NB4 (cell line): ENCODE measurements at regions not wholly inside any gene's neighbourhood (a gene's known extent, or its start where the extent isn't known, plus 50 kb on each side); places are given as distances from the start of the nearest gene placed in this dataset.

Experiments
- DNase-seq: peaks from one replicate; pipeline ENCODE4 v3.0.0; 2010; ENCODE audit warnings: low read depth
- H3K4me3 ChIP-seq: one replicate; pipeline ENCODE4 v1.5.1; 2011; ENCODE audit warnings: mild to moderate bottlenecking, low read depth, low read length, moderate library complexity
- MYC ChIP-seq: IDR thresholded peaks from 2 replicates; pipeline ENCODE4 v1.6.1; 2011; ENCODE audit warnings: low read depth, low read length
- POLR2A ChIP-seq: IDR thresholded peaks from 2 replicates; pipeline ENCODE4 v1.6.1; 2011; ENCODE audit warnings: mild to moderate bottlenecking; ENCODE audit not compliant: insufficient read length; ENCODE audit errors: extremely low read depth
- TF ChIP-seq, protein P1 (sequence below): IDR thresholded peaks from one replicate; pipeline ENCODE4 v1.5.1; 2012; ENCODE audit warnings: low read depth, low read length
- TF ChIP-seq, protein P2 (sequence below): IDR thresholded peaks from 2 replicates; pipeline ENCODE4 v1.6.1; 2011; ENCODE audit warnings: low read depth, low read length

DNA sequence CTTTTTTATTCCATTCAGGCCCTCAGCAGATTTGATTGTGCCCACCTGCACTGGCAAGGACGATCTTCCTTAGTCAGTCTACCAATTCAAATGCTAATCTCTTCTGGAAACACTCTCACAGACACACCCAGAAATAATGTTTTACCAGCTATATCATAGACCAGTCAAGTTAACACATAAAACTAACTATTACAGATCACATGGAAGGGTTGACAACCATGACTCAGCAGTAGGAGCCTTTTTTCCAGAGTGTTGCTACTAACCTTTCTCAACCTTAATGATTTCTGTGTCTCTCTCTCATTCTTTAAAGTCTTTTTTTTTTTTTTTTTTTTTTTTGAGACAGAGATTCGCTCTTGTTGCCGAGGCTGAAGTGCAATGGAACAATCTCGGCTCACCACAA is 68.7 kb upstream of the KCNK12 start:
- no peak for DNase-seq
- no peak for TF ChIP-seq MYC
- TF ChIP-seq, protein P1, sequence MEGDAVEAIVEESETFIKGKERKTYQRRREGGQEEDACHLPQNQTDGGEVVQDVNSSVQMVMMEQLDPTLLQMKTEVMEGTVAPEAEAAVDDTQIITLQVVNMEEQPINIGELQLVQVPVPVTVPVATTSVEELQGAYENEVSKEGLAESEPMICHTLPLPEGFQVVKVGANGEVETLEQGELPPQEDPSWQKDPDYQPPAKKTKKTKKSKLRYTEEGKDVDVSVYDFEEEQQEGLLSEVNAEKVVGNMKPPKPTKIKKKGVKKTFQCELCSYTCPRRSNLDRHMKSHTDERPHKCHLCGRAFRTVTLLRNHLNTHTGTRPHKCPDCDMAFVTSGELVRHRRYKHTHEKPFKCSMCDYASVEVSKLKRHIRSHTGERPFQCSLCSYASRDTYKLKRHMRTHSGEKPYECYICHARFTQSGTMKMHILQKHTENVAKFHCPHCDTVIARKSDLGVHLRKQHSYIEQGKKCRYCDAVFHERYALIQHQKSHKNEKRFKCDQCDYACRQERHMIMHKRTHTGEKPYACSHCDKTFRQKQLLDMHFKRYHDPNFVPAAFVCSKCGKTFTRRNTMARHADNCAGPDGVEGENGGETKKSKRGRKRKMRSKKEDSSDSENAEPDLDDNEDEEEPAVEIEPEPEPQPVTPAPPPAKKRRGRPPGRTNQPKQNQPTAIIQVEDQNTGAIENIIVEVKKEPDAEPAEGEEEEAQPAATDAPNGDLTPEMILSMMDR: no peak
- TF ChIP-seq POLR2A: no peak
- TF ChIP-seq, protein P2, sequence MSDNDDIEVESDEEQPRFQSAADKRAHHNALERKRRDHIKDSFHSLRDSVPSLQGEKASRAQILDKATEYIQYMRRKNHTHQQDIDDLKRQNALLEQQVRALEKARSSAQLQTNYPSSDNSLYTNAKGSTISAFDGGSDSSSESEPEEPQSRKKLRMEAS: no peak
- H3K4me3 ChIP-seq: no peak overlapping the region

DNA sequence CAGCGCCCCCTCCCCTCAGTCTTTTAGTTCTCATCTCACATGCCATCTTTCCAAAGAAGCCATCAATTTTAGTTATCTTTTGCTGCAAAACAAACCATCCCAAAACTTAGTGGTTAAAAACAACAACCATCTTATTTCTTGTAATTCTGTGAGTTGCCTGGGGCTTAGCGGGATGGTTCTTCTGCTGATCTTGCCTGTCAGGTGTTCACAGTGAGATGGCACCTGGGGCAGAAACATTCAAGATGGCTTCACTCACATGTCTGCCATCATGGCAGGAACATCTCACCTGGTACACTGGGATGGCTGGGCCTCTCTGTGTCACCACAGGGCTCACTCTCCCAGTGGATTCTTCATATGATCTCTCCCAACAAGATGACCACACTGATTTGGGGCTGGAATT is 67.6 kb upstream of the KCNK12 start:
- TF ChIP-seq, protein P1: no peak
- no peak for TF ChIP-seq POLR2A
- TF ChIP-seq, protein P2: no peak
- no peak for TF ChIP-seq MYC

DNA sequence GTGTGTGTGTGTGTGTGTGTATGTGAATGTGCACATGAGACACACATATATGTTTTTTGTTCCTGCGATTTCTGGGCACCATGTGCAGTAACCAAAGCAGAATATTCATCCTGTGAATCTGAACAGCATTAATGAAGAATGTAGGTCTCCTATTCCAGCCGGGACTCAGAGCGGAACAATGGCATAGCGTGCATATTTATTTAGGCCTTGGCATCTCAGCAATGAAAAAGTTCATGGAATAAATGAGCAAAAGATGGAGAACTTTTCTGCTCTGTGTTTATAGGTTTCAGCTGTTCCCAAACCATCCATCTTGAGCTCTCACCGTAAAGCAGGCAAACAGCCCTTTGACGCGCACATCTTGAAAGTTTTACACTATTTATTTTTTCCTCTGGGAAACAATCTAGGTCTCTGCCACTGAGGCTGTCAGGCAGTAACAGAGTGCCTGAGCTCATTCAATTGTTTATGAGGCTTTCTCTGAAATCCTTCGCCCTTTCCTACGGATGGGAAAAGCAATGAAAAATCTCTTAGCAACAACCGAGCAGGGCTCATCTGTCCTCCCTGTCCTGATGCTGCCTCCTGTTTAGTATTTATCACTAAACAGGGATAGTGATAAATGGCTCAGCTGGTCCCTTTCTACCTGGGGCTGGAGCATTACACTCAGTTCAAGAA is 65.9 kb upstream of the KCNK12 start:
- no peak for DNase-seq
- TF ChIP-seq, protein P2: no peak
- TF ChIP-seq MYC (no peak), POLR2A (no peak)
- TF ChIP-seq, protein P1: no peak

More for the DNA sequence above, 67.6 kb upstream of the KCNK12 start:
- DNase-seq: no peak
- no peak overlapping the region for H3K4me3 ChIP-seq

DNA sequence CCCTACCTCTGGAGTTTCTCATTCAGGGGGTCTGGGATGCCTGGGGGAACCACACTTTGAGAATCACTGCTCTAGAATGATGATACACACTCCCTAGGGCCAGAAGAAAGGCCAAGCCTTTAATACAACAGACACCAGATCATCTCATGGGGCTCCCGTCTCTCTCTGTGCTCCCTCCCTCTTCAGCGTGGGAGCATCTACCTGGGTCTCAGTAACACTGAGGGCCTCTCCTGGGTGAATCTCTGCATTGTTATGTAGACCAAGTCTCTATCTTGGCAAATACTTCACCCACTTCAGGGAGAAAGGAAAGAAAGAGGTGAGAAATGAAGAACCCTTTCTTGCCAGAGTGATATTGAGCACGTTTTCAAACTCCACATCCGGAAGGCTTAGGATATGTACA is 65.4 kb upstream of the KCNK12 start:
- DNase-seq: no peak
- TF ChIP-seq, protein P1: no peak
- TF ChIP-seq MYC: no peak
- H3K4me3 ChIP-seq: no peak overlapping the region

More for the DNA sequence above, 65.9 kb upstream of the KCNK12 start:
- no peak overlapping the region for H3K4me3 ChIP-seq

DNA sequence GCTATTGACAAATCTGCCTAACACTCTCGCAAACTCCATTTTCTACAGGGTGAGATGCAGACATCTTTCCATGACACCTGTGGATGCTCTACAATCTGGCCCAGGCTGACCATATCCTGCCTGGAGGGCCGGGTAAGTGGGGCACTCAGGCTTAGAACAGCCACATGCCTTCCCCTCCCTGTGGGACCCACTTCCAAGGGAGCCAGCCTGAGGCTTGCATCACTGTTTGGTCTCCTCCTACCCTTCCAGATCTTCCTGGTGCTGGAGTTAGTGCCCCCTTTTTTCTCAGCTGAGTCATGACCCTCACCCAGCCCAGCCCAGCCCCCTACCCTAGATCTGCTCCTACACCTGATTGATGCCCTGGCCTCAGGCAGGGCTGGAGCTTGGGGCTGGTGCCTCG is 62.0 kb upstream of the KCNK12 start:
- TF ChIP-seq, protein P1: no peak
- no peak for TF ChIP-seq POLR2A
- no peak for TF ChIP-seq MYC
- TF ChIP-seq, protein P2: no peak
- H3K4me3 ChIP-seq: no peak overlapping the region
- DNase-seq: no peak

DNA sequence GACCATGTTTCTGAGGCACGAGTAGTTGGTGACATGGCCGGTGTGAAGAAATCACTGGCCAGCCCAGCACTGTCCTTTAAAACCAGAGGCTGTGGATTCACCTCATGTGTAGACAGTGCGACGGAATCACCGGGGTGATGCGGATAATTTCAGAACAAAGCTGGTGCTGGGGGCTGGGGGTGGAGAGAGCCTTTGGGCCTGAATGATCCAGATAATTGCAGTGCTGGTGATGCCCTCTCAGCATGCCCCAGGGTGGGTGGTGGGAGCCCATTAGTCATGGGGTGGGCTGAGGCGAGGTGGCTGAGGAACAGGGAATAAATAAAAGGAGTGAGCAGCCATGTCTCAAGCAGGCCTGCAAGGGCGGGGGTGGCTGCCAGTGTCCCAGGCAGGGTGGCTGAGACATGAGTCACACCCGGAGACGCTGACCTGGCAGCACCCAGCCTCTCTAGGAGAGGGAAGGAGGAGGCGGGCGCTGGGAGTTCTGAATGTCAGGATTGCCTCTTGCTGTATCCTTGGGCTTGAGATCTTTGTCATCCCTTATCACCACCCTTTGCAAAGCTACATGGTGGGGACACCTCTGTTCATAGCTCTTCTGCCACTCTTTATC is 61.1 kb upstream of the KCNK12 start:
- no peak for DNase-seq
- TF ChIP-seq MYC (no peak), POLR2A (no peak)
- TF ChIP-seq, protein P1: no peak
- TF ChIP-seq, protein P2: no peak
- no peak overlapping the region for H3K4me3 ChIP-seq
